ENCODE measurements at regions not wholly inside any gene's neighbourhood (a gene's known extent, or its start where the extent isn't known, plus 50 kb on each side); places are given as distances from the start of the nearest gene placed in this dataset.

DNA sequence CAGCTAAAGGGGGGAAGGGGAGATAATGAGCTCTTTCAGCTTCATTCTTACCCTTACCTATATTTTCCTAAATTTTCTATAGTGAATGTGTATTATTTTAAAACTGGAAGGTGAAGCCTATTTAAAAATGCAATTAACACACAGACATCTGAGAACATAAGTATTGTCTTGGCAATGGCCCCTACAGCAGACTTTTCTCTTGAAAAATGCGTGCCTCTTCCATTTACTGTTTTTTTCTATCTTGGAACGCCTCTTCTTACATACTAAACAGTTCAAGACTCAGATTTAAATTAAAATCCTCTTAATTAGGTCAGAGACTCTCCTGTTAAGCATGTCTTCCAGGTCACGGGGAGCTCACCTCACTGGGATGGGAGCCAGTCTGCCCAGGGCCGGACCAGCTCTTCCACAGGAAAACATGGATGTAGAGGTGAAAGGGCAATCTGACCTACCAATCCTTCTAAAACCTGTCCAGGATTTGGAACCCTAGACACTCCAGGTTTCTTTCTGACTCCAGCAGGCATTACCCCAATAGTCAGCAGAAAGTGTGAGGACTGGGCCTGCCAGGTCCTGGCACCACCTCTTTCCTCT, 137.3 kb downstream of the ZNF281 start:
- H3K27ac ChIP-seq (ENCODE audit: low read length) = no peak overlapping the region
- H3K9me3 Mint-ChIP-seq = no peaks in the 10 kb centered on the region
- H3K36me3 ChIP-seq (ENCODE audit: control insufficient read depth, insufficient read depth, low read length) = no peaks in the 10 kb centered on the region
- ATAC-seq = no peak
- TF ChIP-seq, protein P1, sequence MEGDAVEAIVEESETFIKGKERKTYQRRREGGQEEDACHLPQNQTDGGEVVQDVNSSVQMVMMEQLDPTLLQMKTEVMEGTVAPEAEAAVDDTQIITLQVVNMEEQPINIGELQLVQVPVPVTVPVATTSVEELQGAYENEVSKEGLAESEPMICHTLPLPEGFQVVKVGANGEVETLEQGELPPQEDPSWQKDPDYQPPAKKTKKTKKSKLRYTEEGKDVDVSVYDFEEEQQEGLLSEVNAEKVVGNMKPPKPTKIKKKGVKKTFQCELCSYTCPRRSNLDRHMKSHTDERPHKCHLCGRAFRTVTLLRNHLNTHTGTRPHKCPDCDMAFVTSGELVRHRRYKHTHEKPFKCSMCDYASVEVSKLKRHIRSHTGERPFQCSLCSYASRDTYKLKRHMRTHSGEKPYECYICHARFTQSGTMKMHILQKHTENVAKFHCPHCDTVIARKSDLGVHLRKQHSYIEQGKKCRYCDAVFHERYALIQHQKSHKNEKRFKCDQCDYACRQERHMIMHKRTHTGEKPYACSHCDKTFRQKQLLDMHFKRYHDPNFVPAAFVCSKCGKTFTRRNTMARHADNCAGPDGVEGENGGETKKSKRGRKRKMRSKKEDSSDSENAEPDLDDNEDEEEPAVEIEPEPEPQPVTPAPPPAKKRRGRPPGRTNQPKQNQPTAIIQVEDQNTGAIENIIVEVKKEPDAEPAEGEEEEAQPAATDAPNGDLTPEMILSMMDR (IDR thresholded peaks at IDR 0.05) = no peak
- H3K9me3 ChIP-seq (ENCODE audit: control insufficient read depth, insufficient read depth, low read length) = no peaks in the 10 kb centered on the region
- no peaks in the 10 kb centered on the region for H3K36me3 Mint-ChIP-seq
- WGBS (ENCODE audit: insufficient coverage) = 94% methylated on average over 4 of the region's 4 CpGs
- H3K4me3 ChIP-seq (ENCODE audit: low read length) = no peak overlapping the region
- H3K27me3 Mint-ChIP-seq (ENCODE audit: low read depth in 2 of 2) = peaks cover 0 to 5% of the 10 kb centered on the region in 2 donors
- no peak overlapping the region for H3K4me3 Mint-ChIP-seq
- no peaks in the 10 kb centered on the region for H3K4me1 ChIP-seq (ENCODE audit: control insufficient read depth, insufficient read depth, low read length)
- intact Hi-C loops (cut with micrococcal nuclease) = loop anchor here (10.0 kb wide), 1 partner anchor 212 kb away; no protein-coding TSS in a partner anchor
- DNase-seq = no peak
- H3K27me3 ChIP-seq (ENCODE audit: control insufficient read depth, insufficient read depth, low read length) = no peaks in the 10 kb centered on the region
- no peaks in the 10 kb centered on the region for H3K4me1 Mint-ChIP-seq
- no peak overlapping the region for H3K27ac Mint-ChIP-seq

DNA sequence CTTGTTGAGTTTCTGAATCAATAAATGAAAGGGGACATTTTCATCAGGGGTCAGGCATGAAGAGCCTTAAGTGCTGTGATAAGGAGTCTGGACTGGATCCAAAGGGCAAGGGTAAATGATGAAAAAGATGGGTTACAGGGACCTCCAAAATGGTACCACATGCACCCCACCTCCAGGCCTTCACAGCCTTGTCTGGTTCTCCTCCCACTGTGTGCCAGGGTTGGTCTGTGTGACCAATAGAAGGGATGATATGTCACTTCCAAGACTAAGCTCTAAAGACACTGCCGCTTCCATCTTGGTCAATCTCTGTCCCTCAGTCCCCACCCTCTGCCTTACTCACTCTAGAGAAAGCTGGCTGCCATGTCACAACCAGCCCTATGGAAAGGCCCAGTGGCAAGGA, 140.6 kb downstream of the ZNF281 start:
- no peaks in the 10 kb centered on the region for H3K9me3 ChIP-seq (ENCODE audit: control insufficient read depth, insufficient read depth, low read length)
- ATAC-seq (no peak), DNase-seq (no peak)
- no peaks in the 10 kb centered on the region for H3K27me3 Mint-ChIP-seq (ENCODE audit: low read depth in 2 of 2)
- H3K4me3 Mint-ChIP-seq = no peak overlapping the region
- H3K36me3 Mint-ChIP-seq = no peaks in the 10 kb centered on the region
- TF ChIP-seq, protein P1 (IDR thresholded peaks at IDR 0.05) = no peak
- 88% methylated on average over 1 of the region's 1 CpG for WGBS (ENCODE audit: insufficient coverage)
- H3K27me3 ChIP-seq (ENCODE audit: control insufficient read depth, insufficient read depth, low read length) = no peaks in the 10 kb centered on the region
- H3K4me1 Mint-ChIP-seq = no peaks in the 10 kb centered on the region
- no peak overlapping the region for H3K4me3 ChIP-seq (ENCODE audit: low read length)
- H3K9me3 Mint-ChIP-seq = no peaks in the 10 kb centered on the region
- H3K27ac ChIP-seq (ENCODE audit: low read length) = no peak overlapping the region
- no peaks in the 10 kb centered on the region for H3K36me3 ChIP-seq (ENCODE audit: control insufficient read depth, insufficient read depth, low read length)
- no peak overlapping the region for H3K27ac Mint-ChIP-seq
- no peaks in the 10 kb centered on the region for H3K4me1 ChIP-seq (ENCODE audit: control insufficient read depth, insufficient read depth, low read length)
- intact Hi-C loops (cut with micrococcal nuclease) = no loop called here

GRCh38 chr1:200267937-200268336, 141.9 kb downstream of the ZNF281 start:
- Mint-ChIP-seq H3K4me3 (no peak overlapping the region), H3K27ac (no peak overlapping the region), H3K9me3 (no peaks in the 10 kb centered on the region), H3K27me3 (ENCODE audit: low read depth in 2 of 2) (peaks cover 6 to 7% of the 10 kb centered on the region in 2 donors), H3K4me1 (no peaks in the 10 kb centered on the region), H3K36me3 (no peaks in the 10 kb centered on the region)
- Histone ChIP-seq H3K27ac (ENCODE audit: low read length) (no peak overlapping the region), H3K27me3 (ENCODE audit: control insufficient read depth, insufficient read depth, low read length) (no peaks in the 10 kb centered on the region), H3K9me3 (ENCODE audit: control insufficient read depth, insufficient read depth, low read length) (no peaks in the 10 kb centered on the region), H3K4me1 (ENCODE audit: control insufficient read depth, insufficient read depth, low read length) (no peaks in the 10 kb centered on the region), H3K4me3 (ENCODE audit: low read length) (no peak overlapping the region), H3K36me3 (ENCODE audit: control insufficient read depth, insufficient read depth, low read length) (no peaks in the 10 kb centered on the region)
- intact Hi-C loops (cut with micrococcal nuclease) = no loop called here
- WGBS (ENCODE audit: insufficient coverage) = 100% methylated on average over 1 of the region's 1 CpG
- TF ChIP-seq, protein P1 (IDR thresholded peaks at IDR 0.05) = no peak
- ATAC-seq (no peak), DNase-seq (no peak)

DNA sequence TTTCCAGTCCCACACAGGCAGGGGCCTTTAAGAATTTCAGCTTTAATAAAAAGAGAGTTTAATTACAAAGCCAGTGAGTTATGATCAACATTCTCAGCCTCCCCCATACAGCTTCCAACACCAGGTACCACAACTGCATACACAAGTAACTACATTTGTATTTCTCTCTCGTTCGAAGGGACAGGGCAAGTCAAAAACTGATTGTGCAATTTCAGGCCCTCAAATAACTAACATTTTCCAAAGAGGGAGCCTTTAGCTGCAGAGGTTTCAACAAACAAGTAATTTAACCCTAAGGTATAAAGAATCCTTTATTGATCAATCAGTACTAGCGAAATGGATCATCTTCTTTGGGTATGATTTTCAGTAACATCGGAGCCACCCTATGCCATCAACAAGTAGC, 142.4 kb downstream of the ZNF281 start:
- no peaks in the 10 kb centered on the region for H3K36me3 ChIP-seq (ENCODE audit: control insufficient read depth, insufficient read depth, low read length)
- intact Hi-C loops (cut with micrococcal nuclease) = no loop called here
- no peak for ATAC-seq
- Mint-ChIP-seq H3K4me1 (no peaks in the 10 kb centered on the region), H3K27ac (no peak overlapping the region), H3K9me3 (no peaks in the 10 kb centered on the region), H3K27me3 (ENCODE audit: low read depth in 2 of 2) (peaks cover 6 to 9% of the 10 kb centered on the region in 2 donors), H3K36me3 (no peaks in the 10 kb centered on the region), H3K4me3 (no peak overlapping the region)
- H3K9me3 ChIP-seq (ENCODE audit: control insufficient read depth, insufficient read depth, low read length) = no peaks in the 10 kb centered on the region
- TF ChIP-seq, protein P1 (IDR thresholded peaks at IDR 0.05) = no peak
- H3K4me3 ChIP-seq (ENCODE audit: low read length) = no peak overlapping the region
- no peak for DNase-seq
- no peaks in the 10 kb centered on the region for H3K4me1 ChIP-seq (ENCODE audit: control insufficient read depth, insufficient read depth, low read length)
- WGBS (ENCODE audit: insufficient coverage) = 94% methylated on average over 4 of the region's 4 CpGs
- H3K27me3 ChIP-seq (ENCODE audit: control insufficient read depth, insufficient read depth, low read length) = no peaks in the 10 kb centered on the region
- no peak overlapping the region for H3K27ac ChIP-seq (ENCODE audit: low read length)
